Gastroesophageal sphincter (tissue), 4 donors: ENCODE measurements at regions not wholly inside any gene's neighbourhood (a gene's known extent, or its start where the extent isn't known, plus 50 kb on each side); places are given as distances from the start of the nearest gene placed in this dataset.

Source experiments
- ATAC-seq: fragments of 150-250 bp; one replicate; pipeline ENCODE4 v1.9.1; 2016; ENCODE audit warnings: mild to moderate bottlenecking, moderate library complexity
- H3K27ac ChIP-seq, 4 donors: fragments of 200-600 bp; sonication (generic) in 3 of 4; 1 replicate in 3 of 4; 2 replicates in 1 of 4; pipeline ENCODE4 v1.5.1; 2016 to 2019
- H3K27me3 ChIP-seq: fragments of 200-600 bp; sonication (generic); one replicate; pipeline ENCODE4 v1.5.1; 2019
- H3K36me3 ChIP-seq, 2 donors: fragments of 200-600 bp; sonication (generic); one replicate each; pipeline ENCODE4 v1.5.1; 2019; ENCODE audit warnings: control low read depth in 1 of 2
- H3K4me1 ChIP-seq, 3 donors: fragments of 200-600 bp; sonication (generic); 1 replicate in 2 of 3; 2 replicates in 1 of 3; pipeline ENCODE4 v1.5.1; 2016 to 2019; ENCODE audit warnings: control low read depth in 2 of 3
- H3K4me3 ChIP-seq, 2 donors: fragments of 200-600 bp; sonication (generic); one replicate each; pipeline ENCODE4 v1.5.1; 2019; ENCODE audit warnings: mild to moderate bottlenecking in 1 of 2, moderate library complexity in 1 of 2
- H3K9me3 ChIP-seq, 3 donors: fragments of 200-600 bp; sonication (generic); one replicate each; pipeline ENCODE4 v1.5.1; 2017 to 2019; ENCODE audit warnings: control low read depth in 2 of 3
- EP300 ChIP-seq: sonication (generic); formaldehyde crosslinking; IDR thresholded peaks from one replicate; pipeline ENCODE4 v1.6.1; 2017; ENCODE audit warnings: antibody characterized with exemption, mild to moderate bottlenecking
- POLR2A ChIP-seq, 2 donors: fragments of 450-650 bp; IDR thresholded peaks; one replicate each; pipeline ENCODE4 v1.6.1; 2017; ENCODE audit warnings: antibody characterized with exemption in 2 of 2, mild to moderate bottlenecking in 2 of 2, moderate library complexity in 1 of 2
- POLR2AphosphoS5 ChIP-seq: sonication (generic); formaldehyde crosslinking; IDR thresholded peaks from one replicate; pipeline ENCODE4 v1.6.1; 2017; ENCODE audit warnings: antibody characterized with exemption
- WGBS, 2 donors: methylation state at CpG; one replicate each; pipeline ENCODE4 v1.1.5; 2018; ENCODE audit warnings: low coverage in 1 of 2; 5-methylcytosine and 5-hydroxymethylcytosine counted together
- TF ChIP-seq, protein P1 (sequence below), 4 experiments: fragments of 200-600 bp in 2 of 4; fragments of 450-650 bp in 2 of 4; sonication (generic) in 1 of 4; IDR thresholded peaks; one replicate each; pipeline ENCODE4 v1.5.1; 2017 to 2019; ENCODE audit warnings: antibody characterized with exemption in 4 of 4, mild to moderate bottlenecking in 2 of 4, moderate library complexity in 2 of 4

DNA sequence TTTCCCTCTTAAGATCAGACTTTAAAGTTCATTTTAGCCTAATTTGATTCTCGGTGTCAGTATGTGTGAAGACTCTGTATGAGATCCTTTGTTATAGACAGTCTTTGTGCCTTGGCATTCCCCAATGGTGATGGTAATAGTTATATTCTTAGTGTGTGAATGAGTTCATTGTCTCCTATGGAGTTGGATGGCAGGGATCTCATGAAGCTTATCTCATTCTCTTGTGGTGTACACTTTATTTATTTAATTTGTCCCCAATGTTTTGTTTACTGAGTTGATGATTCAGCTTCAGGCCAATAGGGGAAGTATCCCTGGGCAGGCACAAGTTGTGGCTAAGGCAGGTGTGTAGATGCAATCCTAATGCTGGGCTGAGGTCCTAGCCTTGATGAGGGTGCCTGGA is 222.0 kb upstream of the DPPA4 start:
- H3K36me3 ChIP-seq: no peaks in the 10 kb centered on the region
- no peaks in the 10 kb centered on the region for H3K27me3 ChIP-seq
- no peaks in the 10 kb centered on the region for H3K4me1 ChIP-seq
- 80 to 86% methylated on average over 1 of the region's 1 CpG for WGBS, 2 donors
- TF ChIP-seq POLR2AphosphoS5 (no peak), POLR2A (IDR thresholded peaks at IDR 0.05) (no peak), EP300 (no peak)
- TF ChIP-seq, protein P1, sequence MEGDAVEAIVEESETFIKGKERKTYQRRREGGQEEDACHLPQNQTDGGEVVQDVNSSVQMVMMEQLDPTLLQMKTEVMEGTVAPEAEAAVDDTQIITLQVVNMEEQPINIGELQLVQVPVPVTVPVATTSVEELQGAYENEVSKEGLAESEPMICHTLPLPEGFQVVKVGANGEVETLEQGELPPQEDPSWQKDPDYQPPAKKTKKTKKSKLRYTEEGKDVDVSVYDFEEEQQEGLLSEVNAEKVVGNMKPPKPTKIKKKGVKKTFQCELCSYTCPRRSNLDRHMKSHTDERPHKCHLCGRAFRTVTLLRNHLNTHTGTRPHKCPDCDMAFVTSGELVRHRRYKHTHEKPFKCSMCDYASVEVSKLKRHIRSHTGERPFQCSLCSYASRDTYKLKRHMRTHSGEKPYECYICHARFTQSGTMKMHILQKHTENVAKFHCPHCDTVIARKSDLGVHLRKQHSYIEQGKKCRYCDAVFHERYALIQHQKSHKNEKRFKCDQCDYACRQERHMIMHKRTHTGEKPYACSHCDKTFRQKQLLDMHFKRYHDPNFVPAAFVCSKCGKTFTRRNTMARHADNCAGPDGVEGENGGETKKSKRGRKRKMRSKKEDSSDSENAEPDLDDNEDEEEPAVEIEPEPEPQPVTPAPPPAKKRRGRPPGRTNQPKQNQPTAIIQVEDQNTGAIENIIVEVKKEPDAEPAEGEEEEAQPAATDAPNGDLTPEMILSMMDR (IDR thresholded peaks at IDR 0.05): no peak
- peaks cover 0 to 11% (median 0%) of the 10 kb centered on the region in 3 donors for H3K9me3 ChIP-seq
- H3K4me3 ChIP-seq: no peak overlapping the region
- H3K27ac ChIP-seq: no peak overlapping the region
- no peak for ATAC-seq

DNA sequence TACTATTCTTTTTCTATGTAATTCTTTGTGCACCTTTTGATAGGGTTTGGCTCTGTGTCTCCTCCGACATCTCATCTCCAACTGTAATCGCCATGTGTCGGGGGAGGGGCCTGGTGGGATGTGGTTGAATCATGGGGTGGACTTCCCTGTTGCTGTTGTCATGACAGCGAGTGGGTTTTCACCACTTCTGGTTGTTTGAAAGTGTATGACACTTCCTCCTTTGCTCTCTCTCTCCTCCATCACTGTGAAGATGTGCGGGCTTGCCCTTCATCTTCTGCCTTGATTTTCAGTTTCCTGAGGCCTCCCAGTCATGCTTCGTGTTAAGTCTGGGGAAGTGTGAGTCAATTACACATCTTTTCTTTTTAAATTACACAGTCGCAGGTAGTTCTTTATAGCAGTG is 225.8 kb upstream of the DPPA4 start:
- H3K27ac ChIP-seq: no peak overlapping the region

DNA sequence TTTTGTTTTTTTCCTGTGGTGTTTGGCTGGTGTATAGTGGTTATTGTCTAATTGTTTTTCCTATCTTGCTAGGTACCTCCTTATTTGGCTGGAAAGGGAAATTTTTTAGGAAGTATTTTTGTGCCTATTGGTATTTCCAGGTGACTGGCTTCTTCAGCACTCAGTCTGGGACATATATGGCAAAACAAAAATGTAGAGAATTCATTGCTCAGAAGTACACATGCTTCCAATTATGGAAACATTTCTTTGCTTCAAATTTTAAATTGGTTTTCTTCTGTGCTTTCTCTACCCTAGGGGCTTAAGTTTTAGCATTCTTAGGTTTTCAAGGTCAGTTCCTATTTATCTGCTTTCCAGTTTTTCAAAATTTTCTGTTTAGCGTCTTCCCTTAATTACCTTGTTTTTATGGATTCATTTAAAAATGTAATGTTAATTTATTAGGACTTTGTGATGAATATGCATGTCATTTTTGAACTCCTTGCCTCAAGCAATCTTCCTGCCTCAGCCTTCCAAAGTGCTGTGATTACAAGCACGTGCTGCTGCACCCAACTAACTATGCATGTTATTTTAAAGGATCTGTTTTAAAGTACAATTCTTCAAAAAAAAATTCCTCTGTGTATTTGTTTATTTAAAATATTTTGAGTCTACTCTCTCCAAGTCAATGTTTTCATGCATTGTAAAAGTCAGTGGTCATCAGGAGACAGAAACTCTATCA is 231.9 kb upstream of the DPPA4 start:
- Histone ChIP-seq H3K36me3 (no peaks in the 10 kb centered on the region), H3K27ac (no peak overlapping the region), H3K27me3 (no peaks in the 10 kb centered on the region), H3K4me1 (no peaks in the 10 kb centered on the region), H3K4me3 (no peak overlapping the region), H3K9me3 (no peaks in the 10 kb centered on the region)
- 66% methylated on average over 2 of the region's 2 CpGs; no CpG with 5 or more reads in 1 of the 2 donors for WGBS, 2 donors
- ATAC-seq: no peak
- TF ChIP-seq POLR2AphosphoS5 (no peak), POLR2A (IDR thresholded peaks at IDR 0.05) (no peak)
- TF ChIP-seq, protein P1 (IDR thresholded peaks at IDR 0.05): no peak

More for the DNA sequence above, 225.8 kb upstream of the DPPA4 start:
- ATAC-seq: no peak
- no peak for TF ChIP-seq POLR2A (IDR thresholded peaks at IDR 0.05)
- TF ChIP-seq, protein P1 (IDR thresholded peaks at IDR 0.05): no peak
- no peak for TF ChIP-seq POLR2AphosphoS5
- no peak for TF ChIP-seq EP300
- H3K36me3 ChIP-seq: no peaks in the 10 kb centered on the region
- no peaks in the 10 kb centered on the region for H3K27me3 ChIP-seq
- WGBS, 2 donors: 77 to 88% methylated on average over 5 to 6 of the region's 7 CpGs
- no peak overlapping the region for H3K4me3 ChIP-seq
- H3K4me1 ChIP-seq: no peaks in the 10 kb centered on the region
- H3K9me3 ChIP-seq: peaks cover 0 to 11% (median 0%) of the 10 kb centered on the region in 3 donors

DNA sequence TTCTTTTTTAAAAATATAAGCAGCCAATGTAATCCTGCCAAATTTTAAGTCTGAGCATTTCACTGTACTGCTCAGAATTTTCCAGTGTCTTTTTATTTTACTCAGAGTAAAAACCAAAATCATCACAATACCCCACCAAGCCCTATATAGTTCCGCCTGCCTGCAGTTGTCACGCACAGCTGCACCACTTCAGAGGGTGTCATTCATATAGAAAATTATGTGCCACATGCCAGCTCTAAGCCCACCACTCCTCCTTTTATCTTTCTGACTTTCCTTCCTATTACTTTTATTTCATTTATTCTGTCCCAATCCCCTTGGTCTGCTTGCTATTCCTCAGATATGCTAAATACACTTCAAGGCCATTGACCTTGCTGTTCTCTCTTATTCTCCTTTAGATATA is 233.1 kb upstream of the DPPA4 start:
- no peaks in the 10 kb centered on the region for H3K9me3 ChIP-seq
- H3K4me1 ChIP-seq: no peaks in the 10 kb centered on the region
- no peak overlapping the region for H3K27ac ChIP-seq
- 67 to 100% methylated on average over 2 of the region's 2 CpGs for WGBS, 2 donors
- H3K36me3 ChIP-seq: no peaks in the 10 kb centered on the region
- no peak overlapping the region for H3K4me3 ChIP-seq
- ATAC-seq: no peak
- H3K27me3 ChIP-seq: no peaks in the 10 kb centered on the region
- TF ChIP-seq, protein P1 (IDR thresholded peaks at IDR 0.05): no peak
- TF ChIP-seq EP300: no peak
- no peak for TF ChIP-seq POLR2AphosphoS5
- no peak for TF ChIP-seq POLR2A (IDR thresholded peaks at IDR 0.05)

DNA sequence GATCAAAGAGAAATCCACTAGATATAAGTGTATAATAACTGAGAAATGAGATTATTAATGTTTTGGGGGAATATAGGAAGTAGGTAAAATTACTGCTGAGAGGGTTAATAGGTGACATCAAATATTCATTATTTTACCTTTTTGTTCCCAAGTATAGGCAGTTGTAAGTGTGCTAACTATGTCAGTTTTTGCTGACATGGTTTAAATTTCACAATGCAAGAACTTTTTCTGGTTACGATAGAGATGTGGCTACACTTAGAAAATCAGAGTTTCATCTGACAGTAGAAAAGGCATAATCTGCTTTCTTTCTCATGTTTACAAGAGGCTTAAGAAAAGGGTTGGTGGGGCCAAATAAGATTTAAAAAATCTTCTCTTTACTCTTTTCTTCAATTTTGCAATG is 235.0 kb upstream of the DPPA4 start:
- H3K4me1 ChIP-seq: no peaks in the 10 kb centered on the region
- no peaks in the 10 kb centered on the region for H3K27me3 ChIP-seq
- no peak overlapping the region for H3K27ac ChIP-seq
- TF ChIP-seq POLR2AphosphoS5: no peak
- TF ChIP-seq, protein P1 (IDR thresholded peaks at IDR 0.05): no peak
- no peak for TF ChIP-seq EP300
- no peak for TF ChIP-seq POLR2A (IDR thresholded peaks at IDR 0.05)
- no peaks in the 10 kb centered on the region for H3K36me3 ChIP-seq
- no peaks in the 10 kb centered on the region for H3K9me3 ChIP-seq
- 89 to 100% methylated on average over 1 of the region's 1 CpG for WGBS, 2 donors
- H3K4me3 ChIP-seq: no peak overlapping the region
- no peak for ATAC-seq
